NOMO-1 (cell line): ENCODE measurements at regions not wholly inside any gene's neighbourhood (a gene's known extent, or its start where the extent isn't known, plus 50 kb on each side); places are given as distances from the start of the nearest gene placed in this dataset.
"Not testable (repeated sequence)": the region's sequence is repeated elsewhere in the genome, so short reads cannot be mapped to it uniquely, and the experiment has no call there.

ENCODE experiments used
- DNase-seq, 2 experiments: peaks; one replicate each; lab custom pipeline; 2025; ENCODE audit not compliant: unreplicated experiment in 2 of 2; lab: John Stamatoyannopoulos, UW

GRCh38 chr20:54323227-54323734 lies 115.4 kb downstream of the PFDN4 start:
- no peak for DNase-seq

GRCh38 chr20:54324041-54324440 lies 116.2 kb downstream of the PFDN4 start:
- DNase-seq: no peak

- no peak for DNase-seq
These were observed 116.9 kb downstream of the PFDN4 start for GRCh38 chr20:54324652-54325285.

GRCh38 chr20:54335299-54335698 lies 127.4 kb downstream of the PFDN4 start:
- DNase-seq: no peak

GRCh38 chr20:54337144-54337543 lies 129.3 kb downstream of the PFDN4 start:
- DNase-seq: no peak

GRCh38 chr20:54339093-54339492 lies 131.2 kb downstream of the PFDN4 start:
- peak in 1 of 2 experiments; percentile 4 for DNase-seq

- no peak for DNase-seq
These were observed 132.3 kb downstream of the PFDN4 start for GRCh38 chr20:54340206-54340605.

- no peak for DNase-seq
These were observed 132.8 kb downstream of the PFDN4 start for GRCh38 chr20:54340667-54341081.

- DNase-seq: no peak
These were observed 133.0 kb upstream of the DOK5 start for GRCh38 chr20:54342258-54342920.

- no peak for DNase-seq
These were observed 132.3 kb upstream of the DOK5 start for GRCh38 chr20:54343099-54343498.

GRCh38 chr20:54343634-54344033 lies 131.8 kb upstream of the DOK5 start:
- no peak for DNase-seq

GRCh38 chr20:54344832-54345231 lies 130.6 kb upstream of the DOK5 start:
- DNase-seq: no peak

- DNase-seq: peak; percentile 28 to 75
These were observed 130.1 kb upstream of the DOK5 start for GRCh38 chr20:54345301-54345724.

GRCh38 chr20:54345821-54346220 lies 129.6 kb upstream of the DOK5 start:
- no peak for DNase-seq

GRCh38 chr20:54346276-54346675 lies 129.1 kb upstream of the DOK5 start:
- peak; percentile 58 to 77 for DNase-seq

GRCh38 chr20:54347166-54347833 lies 128.1 kb upstream of the DOK5 start:
- no peak for DNase-seq

GRCh38 chr20:54350415-54350814 lies 125.0 kb upstream of the DOK5 start:
- peak in 1 of 2 experiments; percentile 4 for DNase-seq

- DNase-seq: no peak
These were observed 123.8 kb upstream of the DOK5 start for GRCh38 chr20:54351371-54352136.

GRCh38 chr20:54352541-54352940 lies 122.9 kb upstream of the DOK5 start:
- DNase-seq: not testable (repeated sequence)

- DNase-seq: no peak
These were observed 122.1 kb upstream of the DOK5 start for GRCh38 chr20:54353292-54353691.
